Hepatocyte (in vitro differentiated cells): ENCODE measurements at regions not wholly inside any gene's neighbourhood (a gene's known extent, or its start where the extent isn't known, plus 50 kb on each side); places are given as distances from the start of the nearest gene placed in this dataset.

Experiments used
- EZH2 ChIP-seq: fragments of 200-600 bp; sonication (generic); IDR thresholded peaks from 2 replicates; pipeline ENCODE4 v1.6.1; 2016; ENCODE audit warnings: antibody characterized with exemption, mild to moderate bottlenecking, borderline replicate concordance
- TF ChIP-seq, protein P1 (sequence below): fragments of 200-600 bp; sonication (generic); IDR thresholded peaks from 2 replicates; pipeline ENCODE4 v1.5.1; 2016; ENCODE audit warnings: antibody characterized with exemption, mild to moderate bottlenecking; ENCODE audit not compliant: poor library complexity

GRCh38 chr1:209074575-209075250 lies 508.8 kb upstream of the CAMK1G start:
- TF ChIP-seq, protein P1, sequence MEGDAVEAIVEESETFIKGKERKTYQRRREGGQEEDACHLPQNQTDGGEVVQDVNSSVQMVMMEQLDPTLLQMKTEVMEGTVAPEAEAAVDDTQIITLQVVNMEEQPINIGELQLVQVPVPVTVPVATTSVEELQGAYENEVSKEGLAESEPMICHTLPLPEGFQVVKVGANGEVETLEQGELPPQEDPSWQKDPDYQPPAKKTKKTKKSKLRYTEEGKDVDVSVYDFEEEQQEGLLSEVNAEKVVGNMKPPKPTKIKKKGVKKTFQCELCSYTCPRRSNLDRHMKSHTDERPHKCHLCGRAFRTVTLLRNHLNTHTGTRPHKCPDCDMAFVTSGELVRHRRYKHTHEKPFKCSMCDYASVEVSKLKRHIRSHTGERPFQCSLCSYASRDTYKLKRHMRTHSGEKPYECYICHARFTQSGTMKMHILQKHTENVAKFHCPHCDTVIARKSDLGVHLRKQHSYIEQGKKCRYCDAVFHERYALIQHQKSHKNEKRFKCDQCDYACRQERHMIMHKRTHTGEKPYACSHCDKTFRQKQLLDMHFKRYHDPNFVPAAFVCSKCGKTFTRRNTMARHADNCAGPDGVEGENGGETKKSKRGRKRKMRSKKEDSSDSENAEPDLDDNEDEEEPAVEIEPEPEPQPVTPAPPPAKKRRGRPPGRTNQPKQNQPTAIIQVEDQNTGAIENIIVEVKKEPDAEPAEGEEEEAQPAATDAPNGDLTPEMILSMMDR = no peak
- TF ChIP-seq EZH2 = no peak
